ENCODE measurements at regions not wholly inside any gene's neighbourhood (a gene's known extent, or its start where the extent isn't known, plus 50 kb on each side); places are given as distances from the start of the nearest gene placed in this dataset.

DNA sequence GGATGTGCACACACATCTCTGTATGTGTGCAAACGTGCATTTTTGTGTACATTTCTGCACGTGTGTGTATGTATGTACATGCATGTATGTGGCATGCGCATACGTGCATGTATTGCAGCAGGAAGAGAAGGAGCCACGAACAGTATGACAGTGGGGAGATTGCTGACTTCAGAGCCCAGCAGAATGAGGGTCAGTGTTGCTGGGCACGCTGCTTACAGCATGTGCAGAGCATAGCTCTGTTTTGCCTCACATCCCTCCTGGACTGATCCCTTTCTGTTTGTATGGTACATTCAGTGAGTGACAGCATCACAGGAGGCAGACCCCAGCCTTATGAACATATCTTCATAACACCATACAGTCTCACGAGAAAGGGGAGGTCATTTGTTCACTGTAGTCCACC is 934.0 kb upstream of the EEF2KMT start:
- no peak for TF ChIP-seq POLR2A (IDR thresholded peaks at IDR 0.05)
- TF ChIP-seq, protein P1, sequence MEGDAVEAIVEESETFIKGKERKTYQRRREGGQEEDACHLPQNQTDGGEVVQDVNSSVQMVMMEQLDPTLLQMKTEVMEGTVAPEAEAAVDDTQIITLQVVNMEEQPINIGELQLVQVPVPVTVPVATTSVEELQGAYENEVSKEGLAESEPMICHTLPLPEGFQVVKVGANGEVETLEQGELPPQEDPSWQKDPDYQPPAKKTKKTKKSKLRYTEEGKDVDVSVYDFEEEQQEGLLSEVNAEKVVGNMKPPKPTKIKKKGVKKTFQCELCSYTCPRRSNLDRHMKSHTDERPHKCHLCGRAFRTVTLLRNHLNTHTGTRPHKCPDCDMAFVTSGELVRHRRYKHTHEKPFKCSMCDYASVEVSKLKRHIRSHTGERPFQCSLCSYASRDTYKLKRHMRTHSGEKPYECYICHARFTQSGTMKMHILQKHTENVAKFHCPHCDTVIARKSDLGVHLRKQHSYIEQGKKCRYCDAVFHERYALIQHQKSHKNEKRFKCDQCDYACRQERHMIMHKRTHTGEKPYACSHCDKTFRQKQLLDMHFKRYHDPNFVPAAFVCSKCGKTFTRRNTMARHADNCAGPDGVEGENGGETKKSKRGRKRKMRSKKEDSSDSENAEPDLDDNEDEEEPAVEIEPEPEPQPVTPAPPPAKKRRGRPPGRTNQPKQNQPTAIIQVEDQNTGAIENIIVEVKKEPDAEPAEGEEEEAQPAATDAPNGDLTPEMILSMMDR (IDR thresholded peaks at IDR 0.05 in 4 of 5, conservative IDR thresholded peaks at IDR 0.05 in 1 of 5): no peak
